ENCODE measurements at regions not wholly inside any gene's neighbourhood (a gene's known extent, or its start where the extent isn't known, plus 50 kb on each side); places are given as distances from the start of the nearest gene placed in this dataset.

DNA sequence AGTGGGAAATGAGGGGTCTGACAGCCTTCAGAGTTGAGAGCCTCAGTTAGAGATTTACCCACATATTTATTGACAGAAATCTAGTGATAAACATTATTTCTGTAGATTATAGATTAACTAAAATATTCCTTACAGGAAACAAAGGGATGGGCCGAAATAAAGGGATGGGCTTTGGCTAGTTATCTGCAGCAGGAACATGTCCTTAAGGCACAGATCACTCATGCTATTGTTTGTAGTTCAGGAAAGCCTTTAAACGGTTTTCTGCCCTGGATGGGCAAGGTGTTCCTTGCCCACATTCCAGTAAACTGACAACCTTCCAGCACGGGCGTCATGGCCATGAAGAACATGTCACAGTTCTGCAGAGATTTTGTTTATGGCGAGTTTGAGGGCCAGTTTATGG lies 154.8 kb upstream of the TOM1L1 start:
- no peak for DNase-seq

DNA sequence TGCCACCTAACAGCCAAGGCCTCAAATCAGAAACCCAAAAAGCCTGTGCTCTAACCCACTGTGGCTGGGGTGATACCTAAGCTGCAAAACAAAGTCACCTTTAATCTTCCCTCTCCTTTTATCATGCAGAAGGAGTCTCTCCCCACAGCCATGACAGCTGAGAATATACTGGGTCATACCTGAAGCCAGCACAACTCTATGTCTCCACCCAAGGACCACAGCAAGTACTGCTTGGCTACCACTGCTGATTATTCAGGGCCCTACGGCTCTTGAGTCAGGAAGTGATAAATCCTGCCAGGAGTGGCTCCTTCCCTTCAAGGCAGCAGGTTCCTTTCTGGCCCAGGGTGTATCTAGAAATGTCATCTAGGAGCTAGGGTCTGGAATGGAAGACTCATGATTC lies 151.5 kb upstream of the TOM1L1 start:
- peak; percentile 37 for DNase-seq

DNA sequence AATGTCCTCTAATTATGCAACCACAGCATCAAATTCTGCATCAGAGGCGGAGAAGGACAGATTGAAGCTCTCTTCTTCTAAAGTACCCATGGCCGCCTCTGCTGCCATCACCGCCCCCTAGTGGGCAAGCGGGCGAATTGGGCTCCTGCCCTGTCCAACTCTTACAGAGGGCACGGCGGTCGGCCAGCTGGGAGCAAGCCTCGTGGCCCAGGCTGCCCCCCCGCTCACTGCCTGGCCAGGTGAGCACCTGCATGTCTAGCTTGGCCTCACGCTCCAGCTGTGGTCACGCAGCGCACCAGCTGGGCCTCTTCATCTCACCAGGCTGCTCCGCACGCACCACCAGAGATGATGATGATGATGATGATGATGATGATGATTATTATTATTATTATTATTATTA lies 146.1 kb upstream of the TOM1L1 start:
- DNase-seq: peak; percentile 66

DNA sequence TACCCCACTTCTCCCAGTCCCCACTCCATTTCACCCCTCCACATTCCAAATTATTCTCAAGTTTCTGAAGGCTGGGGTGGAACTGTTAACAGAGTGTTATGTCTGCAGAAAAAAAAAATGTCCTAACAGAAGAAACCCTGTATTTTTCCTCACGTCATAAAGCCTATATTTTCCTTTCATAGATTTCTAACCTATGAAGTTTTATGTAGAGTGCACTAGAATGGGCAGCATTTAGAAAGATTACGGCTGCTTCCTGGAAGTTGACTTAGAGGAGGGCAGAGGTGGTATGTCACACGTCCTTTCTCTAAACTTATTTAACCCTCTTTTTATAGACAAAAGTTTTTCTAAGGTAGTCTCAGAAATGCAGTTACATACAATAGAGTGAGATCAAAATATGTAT lies 139.8 kb upstream of the TOM1L1 start:
- no peak for DNase-seq

DNA sequence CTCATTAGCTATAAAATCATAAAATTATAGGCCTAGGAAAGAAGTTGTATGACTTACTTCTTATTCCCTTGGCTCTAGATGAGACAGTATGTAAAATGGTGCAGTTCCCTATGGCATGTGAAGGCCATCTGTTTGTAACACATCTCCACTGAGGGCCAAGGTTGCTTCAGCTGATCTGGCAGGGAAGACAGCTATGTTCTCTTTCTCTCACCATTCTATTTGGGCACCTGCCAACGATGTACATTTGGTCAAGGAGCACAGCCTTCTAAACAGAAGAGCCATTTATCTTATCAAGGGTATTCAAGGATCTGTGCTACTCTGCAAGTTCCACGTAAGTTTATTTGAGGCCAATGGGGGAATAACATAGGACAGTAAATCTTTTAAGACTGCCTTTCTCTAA lies 129.8 kb upstream of the TOM1L1 start:
- no peak for DNase-seq

DNA sequence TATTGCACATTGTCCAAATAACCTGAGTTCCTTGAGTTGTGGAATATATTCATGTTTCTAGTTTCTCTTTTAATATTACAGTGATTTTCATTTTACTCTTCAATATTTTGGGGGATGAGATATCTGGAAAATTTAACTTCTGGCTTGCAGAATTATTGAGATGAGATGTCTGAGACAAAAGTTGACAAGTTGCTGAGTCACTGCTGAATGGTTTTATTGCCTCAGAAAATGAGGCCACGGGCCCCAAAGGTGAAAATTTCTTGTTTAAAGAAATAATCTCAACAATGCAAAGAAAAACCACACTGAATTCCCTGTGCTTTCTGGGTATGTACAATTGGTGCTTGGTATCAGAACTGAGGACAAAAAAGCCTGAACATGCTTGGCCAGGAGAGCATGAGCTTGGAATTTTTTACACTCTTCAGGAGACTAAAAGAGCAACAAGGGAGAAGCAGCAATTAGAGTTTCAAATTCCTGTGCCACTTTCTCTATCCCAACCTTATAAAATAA lies 129.2 kb upstream of the TOM1L1 start:
- DNase-seq: no peak

DNA sequence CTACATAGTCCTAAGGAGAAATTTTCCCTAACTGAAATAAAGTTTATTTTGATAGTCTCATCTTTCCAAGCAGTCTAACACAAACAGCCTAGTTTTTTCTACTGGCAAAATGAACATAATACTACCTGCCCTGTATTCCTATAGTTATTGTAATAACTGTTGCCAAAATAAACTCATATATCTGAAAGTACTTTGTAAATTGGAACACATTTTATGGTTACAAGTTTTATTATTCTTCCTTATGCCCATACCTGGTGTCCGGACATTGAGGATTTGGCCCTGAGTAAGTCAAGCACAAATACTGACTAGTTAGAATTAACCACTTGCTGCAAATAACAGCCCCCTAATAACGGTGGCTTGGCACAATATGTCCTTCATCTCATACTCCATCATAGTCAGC lies 120.4 kb upstream of the TOM1L1 start:
- no peak for DNase-seq

DNA sequence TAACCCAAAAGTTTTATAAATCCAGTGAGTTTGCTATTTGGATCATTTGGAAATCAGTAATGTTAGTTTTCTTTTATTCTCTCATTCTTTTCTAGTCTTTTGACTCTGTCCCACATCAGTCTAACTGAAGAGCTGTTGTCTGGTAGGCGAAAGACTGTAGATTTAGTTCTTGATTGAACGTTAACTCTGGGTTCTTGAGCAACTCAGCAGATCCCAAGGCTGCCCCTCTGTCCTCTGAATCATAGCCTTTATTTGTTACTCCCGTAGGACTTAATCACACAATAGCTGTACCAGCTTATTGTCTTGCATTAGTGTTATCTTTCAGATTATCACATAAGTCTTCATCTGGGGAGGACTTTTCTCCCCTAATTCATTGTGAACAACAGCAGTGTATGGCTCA lies 119.3 kb upstream of the TOM1L1 start:
- DNase-seq: peak; percentile 53

DNA sequence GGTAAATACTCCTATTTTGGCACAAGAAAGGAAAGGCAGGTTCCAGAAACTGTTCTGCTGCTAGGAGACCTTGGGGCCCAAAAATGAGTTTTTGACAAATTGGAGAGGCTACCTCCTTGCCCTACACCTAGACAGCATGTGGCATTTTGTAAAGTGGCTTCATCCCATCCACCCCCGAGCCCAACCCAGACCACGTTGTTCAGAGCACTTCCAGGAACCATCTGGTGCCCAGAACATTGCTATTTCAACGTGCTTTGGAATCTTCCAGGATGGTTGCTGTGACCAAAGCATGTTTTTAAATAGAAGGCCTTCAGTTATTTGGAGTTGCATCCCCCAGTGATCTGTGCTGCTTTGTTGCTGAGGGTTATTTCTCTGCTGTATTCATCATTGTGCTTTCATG lies 116.3 kb upstream of the TOM1L1 start:
- DNase-seq: peak; percentile 18

DNA sequence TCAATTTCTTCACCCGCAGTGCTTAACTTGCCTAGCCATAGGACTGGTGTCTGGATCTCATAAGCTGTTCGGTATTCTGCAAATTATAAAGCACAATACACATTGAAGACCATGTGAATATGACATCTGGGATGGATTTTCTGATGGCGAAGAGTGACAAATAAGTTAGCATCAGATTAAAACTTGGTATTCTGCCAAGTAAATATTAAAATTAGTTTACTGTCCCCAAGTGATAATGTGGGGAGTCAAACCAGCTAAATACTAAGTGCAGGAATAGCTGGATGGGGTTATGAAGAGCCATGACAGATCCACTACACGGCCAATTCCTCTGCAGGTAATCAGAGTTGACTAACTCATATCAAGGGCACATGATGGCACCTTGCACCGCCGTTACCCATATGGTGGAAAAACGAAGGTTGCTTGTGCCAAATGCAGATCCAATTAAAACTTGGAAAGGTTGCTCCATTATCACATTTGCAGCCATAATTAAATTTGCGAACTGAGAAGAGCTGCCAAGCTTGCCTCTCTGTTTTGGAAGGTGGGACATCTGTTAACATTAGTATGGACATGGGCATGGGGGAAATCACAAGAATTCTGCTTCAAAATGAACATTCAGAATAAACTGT lies 114.9 kb upstream of the TOM1L1 start:
- peak; percentile 96 for DNase-seq

DNA sequence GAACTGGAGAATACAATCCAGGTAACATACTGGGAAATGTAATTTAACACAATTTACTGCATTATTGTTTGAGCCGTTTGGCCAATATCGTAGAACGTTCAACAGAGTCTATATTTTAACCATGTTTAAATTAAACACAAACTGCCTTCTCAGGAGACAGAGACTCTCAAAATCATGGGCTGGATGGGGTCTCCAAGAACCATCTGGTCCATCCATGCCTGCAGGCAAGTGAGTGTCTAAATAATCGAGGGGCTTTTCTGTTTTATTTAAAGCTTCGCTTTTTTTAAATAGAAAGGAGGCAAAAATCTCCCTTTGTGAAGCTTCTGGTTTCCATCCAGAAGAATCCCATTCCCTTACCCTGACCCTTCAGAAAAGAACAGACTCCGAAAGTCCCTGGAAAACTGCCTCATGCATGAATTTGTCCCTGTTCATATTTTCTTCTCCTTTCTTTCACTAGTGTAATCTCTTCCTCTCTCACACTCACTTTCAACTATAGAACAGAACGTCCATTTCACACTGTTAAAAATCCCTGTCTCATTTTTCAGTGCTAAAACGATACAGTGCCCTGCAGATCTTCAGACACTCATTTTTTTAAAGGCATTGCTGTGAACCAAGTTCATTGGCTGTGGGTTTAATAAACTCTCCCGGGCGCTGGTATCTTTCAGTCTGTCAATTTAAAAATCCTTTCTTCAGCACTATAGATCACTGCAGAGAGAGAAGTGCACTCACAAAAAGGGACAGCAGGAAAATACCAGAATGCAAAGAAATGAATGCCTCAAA lies 111.4 kb upstream of the TOM1L1 start:
- no peak for DNase-seq

DNA sequence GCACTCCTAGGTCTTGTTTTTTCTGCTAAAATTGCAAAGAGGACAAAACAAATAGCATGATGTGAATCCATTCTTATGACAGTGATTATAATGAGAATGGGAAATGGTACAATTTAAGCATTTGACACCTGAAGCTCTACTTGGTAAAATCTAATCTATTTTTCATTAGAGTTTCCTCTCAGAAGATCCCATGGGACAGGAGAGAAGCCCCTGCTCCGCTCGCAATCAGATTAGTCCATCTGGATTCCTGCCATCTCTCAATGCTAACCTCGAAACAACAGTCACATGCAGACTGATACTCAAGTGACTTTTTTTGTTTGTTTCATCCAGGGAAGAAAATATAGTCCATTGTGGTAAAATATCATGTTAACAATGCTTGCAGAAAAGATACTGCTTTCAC lies 107.4 kb upstream of the TOM1L1 start:
- DNase-seq: peak; percentile 86

DNA sequence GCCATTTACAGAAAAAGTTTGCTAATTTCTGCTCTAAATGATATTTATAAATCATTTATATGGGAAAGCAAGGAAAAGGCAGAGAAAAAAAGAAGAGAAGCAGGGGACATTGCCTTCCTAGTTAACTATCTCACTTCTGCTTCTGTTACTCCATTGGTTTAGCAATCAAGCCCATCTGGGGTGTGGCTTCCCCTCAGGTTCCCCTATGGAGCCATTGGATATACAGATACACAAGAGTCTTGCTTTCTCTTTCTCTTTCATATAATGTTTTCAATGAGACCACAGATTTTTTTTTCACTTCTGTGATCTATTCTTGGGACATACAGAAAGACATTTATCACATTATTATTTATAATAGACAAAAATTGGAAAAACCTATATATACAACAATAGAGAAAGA lies 105.6 kb upstream of the TOM1L1 start:
- DNase-seq: no peak

DNA sequence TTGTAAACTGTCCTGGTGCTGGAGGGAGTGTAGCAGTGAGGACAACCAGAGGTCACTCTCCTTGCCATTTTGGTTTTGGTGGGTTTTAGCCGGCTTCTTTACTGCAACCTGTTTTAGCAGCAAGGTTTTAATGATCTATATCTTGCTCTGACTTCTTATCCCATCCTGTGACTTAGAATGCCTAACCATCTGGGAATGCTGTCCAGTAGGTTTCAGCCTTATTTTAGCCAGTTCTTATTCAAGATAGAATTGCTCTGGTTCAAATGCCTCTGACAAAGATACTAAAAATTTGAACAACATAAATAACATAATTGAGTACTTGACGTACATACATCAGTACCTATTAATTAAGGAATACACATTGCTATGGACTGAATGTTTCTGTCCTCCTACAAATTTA lies 93.3 kb upstream of the TOM1L1 start:
- no peak for DNase-seq

DNA sequence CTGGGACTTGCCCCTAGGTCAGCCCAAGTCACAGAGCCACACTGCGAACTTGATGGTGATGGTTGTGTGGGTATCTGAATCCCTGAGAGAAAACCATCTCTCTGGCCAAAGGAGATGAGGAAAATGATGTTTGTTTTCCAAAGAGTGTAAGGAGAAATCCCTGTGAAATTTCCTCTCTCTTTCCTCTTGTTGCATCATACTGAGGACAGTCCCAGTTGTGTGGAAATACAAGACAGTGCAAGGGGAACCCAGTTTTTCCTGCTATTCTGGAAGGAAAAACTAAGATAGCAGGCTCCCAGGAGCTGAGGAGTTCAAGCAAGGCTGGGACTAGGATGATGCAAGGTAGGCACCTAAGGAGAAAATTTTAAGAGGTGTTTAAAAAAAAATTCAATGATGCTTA lies 86.8 kb upstream of the TOM1L1 start:
- no peak for DNase-seq

DNA sequence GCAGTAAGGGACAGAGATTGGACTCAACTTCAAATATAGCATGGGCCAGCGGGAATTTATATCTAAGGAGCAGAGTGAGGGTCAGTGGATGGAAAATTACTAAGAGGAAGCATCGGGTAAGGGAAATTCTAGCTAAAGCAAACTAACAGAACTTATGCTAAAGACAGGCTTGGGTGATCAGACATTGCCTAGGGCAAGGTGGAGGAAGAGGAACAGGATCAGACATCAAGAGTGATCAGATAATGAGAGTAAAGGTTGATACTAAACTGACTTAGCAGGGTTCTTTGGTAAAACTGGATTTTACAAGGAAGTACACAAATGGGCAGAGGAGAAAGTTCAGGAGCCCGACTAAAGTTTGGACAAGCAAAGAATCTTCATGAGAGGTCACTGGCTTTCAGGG lies 86.3 kb upstream of the TOM1L1 start:
- no peak for DNase-seq

DNA sequence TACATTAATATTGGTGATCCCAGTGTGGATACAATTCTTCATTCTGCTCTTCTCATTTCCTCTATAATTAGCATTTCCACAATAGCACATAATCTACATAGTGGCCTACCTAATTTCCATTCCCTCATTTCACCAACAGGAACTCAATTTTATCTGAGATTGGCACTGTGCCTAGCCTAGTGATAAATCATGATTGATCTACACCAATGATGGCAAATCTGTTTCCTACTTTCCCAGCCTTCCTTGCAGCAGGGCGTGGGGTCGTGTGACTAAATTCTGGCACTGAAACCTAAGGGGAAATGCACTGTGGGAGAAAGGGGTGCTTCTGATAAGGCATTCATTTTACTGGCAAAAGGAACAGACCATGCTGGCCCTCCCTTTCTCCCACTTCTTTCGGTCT lies 66.6 kb upstream of the TOM1L1 start:
- no peak for DNase-seq

DNA sequence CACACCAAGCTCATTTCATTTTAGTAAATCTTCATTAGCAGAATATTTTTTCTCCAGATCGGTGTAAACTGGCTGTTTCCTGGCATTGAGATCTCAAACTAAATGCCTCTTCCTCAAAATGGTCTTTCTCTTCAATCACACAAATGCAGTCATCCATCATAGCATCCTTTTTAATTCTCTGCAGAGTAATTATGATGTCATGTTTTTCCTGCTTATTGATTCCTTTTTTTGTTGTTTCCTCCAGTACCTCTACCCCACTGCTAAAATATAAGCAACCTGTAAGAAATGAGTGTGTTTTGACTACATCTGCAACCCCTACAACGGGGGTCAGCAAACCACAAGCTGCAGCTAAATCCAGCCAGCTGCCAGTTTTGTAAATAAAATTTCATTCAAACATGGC lies 65.6 kb upstream of the TOM1L1 start:
- no peak for DNase-seq

DNA sequence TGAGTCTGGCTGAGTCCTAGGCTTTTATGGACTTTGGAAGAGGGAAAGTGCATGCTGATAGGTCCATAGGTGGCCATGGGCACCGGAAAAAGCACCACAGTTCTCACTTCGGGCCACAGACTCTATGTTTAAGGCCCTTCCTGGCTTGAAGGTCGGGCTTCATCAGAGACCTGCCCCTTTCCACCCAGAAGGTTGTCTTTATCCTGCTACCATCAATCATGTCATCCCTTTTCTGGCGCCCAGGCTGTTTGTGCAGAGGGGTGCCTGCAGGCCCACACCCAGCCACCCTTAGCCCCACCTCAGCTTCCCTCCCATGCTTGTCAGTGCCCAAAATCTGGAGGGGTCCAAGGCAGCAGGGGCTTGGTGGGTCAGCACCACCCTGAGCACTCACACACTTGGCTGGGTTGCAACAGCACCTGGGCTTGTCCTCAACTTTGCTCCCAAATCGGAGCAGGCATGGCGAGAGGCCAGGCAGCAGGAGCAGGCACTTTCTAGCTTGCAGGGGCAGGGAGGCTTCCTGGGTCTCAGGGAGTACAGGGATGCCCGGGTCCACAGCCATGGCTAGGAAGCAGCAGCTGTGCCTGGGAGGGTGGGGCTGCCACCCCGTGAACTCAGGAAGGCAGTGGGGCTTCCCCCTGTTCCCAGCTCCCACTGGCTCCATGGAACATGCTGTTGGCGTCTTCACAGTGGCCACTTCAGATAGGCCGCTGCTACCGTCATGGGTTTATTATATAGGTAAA lies 63.8 kb upstream of the TOM1L1 start:
- DNase-seq: no peak

DNA sequence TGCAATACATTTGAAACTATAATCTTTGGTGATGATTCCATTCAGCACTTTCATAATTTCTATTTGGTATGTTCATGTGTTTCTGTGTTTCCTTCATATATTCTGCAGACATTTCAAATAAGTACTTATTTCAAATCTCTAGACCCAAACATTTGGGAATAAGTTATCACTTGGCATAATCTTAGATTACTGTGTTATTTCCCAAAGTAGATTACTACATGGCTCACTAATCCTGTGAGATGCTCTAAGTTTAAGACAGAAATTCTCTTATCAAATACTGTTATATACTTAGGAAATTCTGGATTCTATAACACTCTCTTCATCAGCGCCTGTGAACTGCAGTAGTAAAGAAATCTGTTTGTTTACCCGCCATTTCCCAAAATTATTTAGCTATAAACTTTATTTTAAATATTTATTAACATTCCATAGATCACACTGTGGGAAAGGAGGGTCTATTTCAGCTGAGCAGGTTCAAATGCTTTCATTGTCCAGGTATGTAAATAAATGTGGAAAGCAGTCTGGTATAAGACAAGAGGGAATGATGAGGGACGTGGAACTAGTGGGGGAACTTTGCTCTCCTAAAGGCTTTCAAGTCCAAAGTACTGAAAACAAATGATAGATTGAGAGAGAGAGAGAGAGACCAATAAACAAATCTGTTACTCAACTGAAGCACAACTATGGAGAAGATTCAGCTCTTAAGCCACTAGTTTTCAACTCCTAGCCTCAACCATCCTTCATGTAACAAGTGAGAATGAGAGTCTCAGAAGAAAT lies 61.8 kb upstream of the TOM1L1 start:
- no peak for DNase-seq

DNA sequence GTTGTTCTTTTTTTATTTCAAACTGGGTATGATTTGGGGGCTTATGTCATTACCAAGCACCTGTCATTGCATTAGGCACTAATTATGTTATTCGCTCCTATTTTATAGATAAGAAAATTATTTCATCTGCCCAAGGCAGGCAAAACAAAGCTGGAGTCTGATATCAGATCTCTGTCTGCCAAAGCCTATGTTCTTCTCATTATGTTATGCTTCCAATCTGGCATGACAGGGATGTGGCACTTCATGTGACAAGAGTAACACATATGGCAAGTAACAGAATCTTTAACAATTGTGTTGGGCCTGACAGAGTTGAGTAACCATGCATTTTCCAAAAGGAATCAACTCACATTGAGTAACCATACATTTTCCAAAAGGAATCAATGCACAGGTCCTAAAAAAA lies 61.2 kb upstream of the TOM1L1 start:
- no peak for DNase-seq

DNA sequence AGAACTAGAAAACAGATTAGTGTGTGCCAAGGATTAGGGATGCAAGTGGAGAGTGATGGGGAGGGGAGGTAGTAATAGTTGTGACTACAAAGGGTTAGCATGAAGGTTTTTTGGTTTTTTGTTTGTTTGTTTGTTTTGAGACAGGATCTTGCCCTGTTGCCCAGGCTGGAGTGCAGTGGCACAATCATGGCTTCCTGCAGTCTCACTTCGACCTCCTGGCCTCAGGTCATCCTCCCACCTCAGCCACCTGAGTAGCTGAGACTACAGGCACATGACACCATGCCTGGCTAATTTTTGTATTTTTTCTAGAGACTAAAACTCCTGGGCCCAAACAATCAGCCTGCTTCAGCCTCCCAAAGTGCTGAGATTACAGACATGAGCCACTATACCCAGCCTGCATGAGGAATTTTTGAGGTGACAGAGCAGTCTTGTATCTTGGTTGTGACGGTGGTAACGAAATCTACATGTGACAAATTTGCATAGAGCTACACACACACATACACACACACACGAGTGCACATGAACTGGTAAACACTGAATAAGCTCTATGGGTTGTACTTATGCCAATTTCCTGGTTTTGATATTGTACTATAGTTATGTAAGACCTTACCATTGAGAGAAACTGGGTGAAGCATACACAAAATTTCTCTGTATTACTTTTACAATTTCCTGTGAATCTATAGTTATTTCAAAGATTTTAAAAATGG lies 59.6 kb upstream of the TOM1L1 start:
- no peak for DNase-seq

DNA sequence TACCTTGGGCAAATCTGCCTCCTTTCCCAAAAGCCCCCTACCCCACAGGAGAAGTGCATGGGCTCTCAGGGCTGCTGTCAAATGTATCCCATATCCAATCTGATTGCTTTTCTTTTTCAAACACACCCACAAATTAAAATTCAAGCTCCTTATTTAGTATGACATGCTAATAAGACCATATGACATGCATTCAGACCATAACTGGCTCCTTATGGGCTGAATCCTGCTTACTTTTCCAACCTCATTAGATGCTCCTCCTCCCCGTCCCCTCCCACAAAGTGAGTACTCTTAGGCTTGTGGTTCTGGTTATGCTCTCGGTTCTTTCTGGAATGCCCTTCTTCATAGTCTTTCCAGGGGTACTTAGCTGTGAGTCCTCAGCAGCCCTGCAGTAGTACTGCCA lies 59.0 kb upstream of the TOM1L1 start:
- DNase-seq: no peak
